A549 (cell line): ENCODE measurements at regions not wholly inside any gene's neighbourhood (a gene's known extent, or its start where the extent isn't known, plus 50 kb on each side); places are given as distances from the start of the nearest gene placed in this dataset.
A peak's percentile ranks its signal among the peaks of the same experiment; 100 is the strongest.

ENCODE experiments used
- ATAC-seq, 2 experiments: fragments of 200-7000 bp in 1 of 2; fragments of >200 bp in 1 of 2; cut with Nextera tagmentation in 1 of 2; cut with Tn5 transposase in 1 of 2; 3 replicates each; pipeline versions ENCODE4 v1.8.0 to v1.9.1; 2018 to 2020; ENCODE audit warnings: mild to moderate bottlenecking in 1 of 2, moderate library complexity in 1 of 2
- CTCF ChIA-PET: fragments of 300-600 bp; sonication (Branson Sonifier 250); formaldehyde crosslinking; extraction: SDS; loops from one replicate; lab custom pipeline; 2021; ENCODE audit warnings: antibody characterized with exemption, inconsistent platforms; lab: Yijun Ruan, JAX
- POLR2A ChIA-PET: fragments of 350-600 bp; formaldehyde crosslinking; extraction: SDS; loops from one replicate; lab custom pipeline; 2021; ENCODE audit warnings: antibody characterized with exemption, inconsistent platforms; lab: Yijun Ruan, JAX
- DNase-seq, 2 experiments: peaks; one replicate each; pipeline versions ENCODE4 v3.0.0 to v3.0.0-alpha.2; 2011 to 2016; ENCODE audit warnings: low read depth in 1 of 2, low spot score in 1 of 2
- FAIRE-seq: peaks from 2 replicates; lab custom pipeline; 2011; peaks lifted over from hg19 to GRCh38; lab: Jason Lieb, UNC
- H3K27ac ChIP-seq, 2 experiments: fragments of >200 bp; sonication (Bioruptor Twin); formaldehyde crosslinking; 3 replicates each; pipeline ENCODE4 v1.5.1; 2016 to 2017
- H3K4me1 ChIP-seq: fragments of >200 bp; sonication (Bioruptor Twin); formaldehyde crosslinking; 3 replicates; pipeline ENCODE4 v1.6.1; 2016
- H3K4me2 ChIP-seq: fragments of >200 bp; sonication (Bioruptor Twin); formaldehyde crosslinking; 3 replicates; pipeline ENCODE4 v1.6.1; 2016
- H3K4me3 ChIP-seq: fragments of >200 bp; sonication (Bioruptor Twin); formaldehyde crosslinking; 3 replicates; pipeline ENCODE4 v1.5.1; 2016
- H3K9me3 ChIP-seq: fragments of >200 bp; sonication (Bioruptor Twin); formaldehyde crosslinking; 3 replicates; pipeline ENCODE4 v1.6.1; 2016
- CBX8 ChIP-seq: fragments of 200-600 bp; sonication (generic); IDR thresholded peaks from 2 replicates; pipeline ENCODE4 v1.6.1; 2016
- CEBPB ChIP-seq, 2 experiments: fragments of >200 bp in 1 of 2; sonication (Bioruptor Twin) in 1 of 2; formaldehyde crosslinking in 1 of 2; IDR thresholded peaks; 2 replicates each; pipeline ENCODE4 v1.6.1; 2012 to 2016
- CHD4 ChIP-seq: fragments of 200-600 bp; sonication (generic); IDR thresholded peaks from 2 replicates; pipeline ENCODE4 v1.6.1; 2016; ENCODE audit warnings: antibody characterized with exemption, mild to moderate bottlenecking, borderline replicate concordance
- CTCF ChIP-seq: fragments of >200 bp; sonication (Bioruptor Twin); formaldehyde crosslinking; IDR thresholded peaks from 3 replicates; pipeline ENCODE4 v1.5.1; 2016
- EHF ChIP-seq: fragments of 250-450 bp; sonication (Bioruptor Pico); IDR thresholded peaks from 2 replicates; pipeline ENCODE4 v1.5.0; 2020; ENCODE audit warnings: mild to moderate bottlenecking
- FOSB ChIP-seq: fragments of 250-450 bp; sonication (Bioruptor Pico); IDR thresholded peaks from 2 replicates; pipeline ENCODE4 v1.5.0; 2020; ENCODE audit warnings: mild to moderate bottlenecking, moderate library complexity
- HMGXB4 ChIP-seq: fragments of 250-450 bp; sonication (Bioruptor Pico); IDR thresholded peaks from 2 replicates; pipeline ENCODE4 v1.5.0; 2021; ENCODE audit warnings: mild to moderate bottlenecking, moderate library complexity, borderline replicate concordance
- MAFK ChIP-seq: fragments of 450-650 bp; IDR thresholded peaks from 2 replicates; pipeline ENCODE4 v1.6.1; 2014; ENCODE audit not compliant: partially characterized antibody
- MAX ChIP-seq: IDR thresholded peaks from 2 replicates; pipeline ENCODE4 v1.6.1; 2012
- MAZ ChIP-seq: fragments of 150-350 bp; IDR thresholded peaks from 2 replicates; pipeline ENCODE4 v1.6.1; 2014; ENCODE audit warnings: antibody characterized with exemption, low read depth, low read length, borderline replicate concordance
- NPAS2 ChIP-seq: fragments of 250-450 bp; sonication (Bioruptor Pico); IDR thresholded peaks from 2 replicates; pipeline ENCODE4 v1.8.0; 2022; ENCODE audit warnings: mild to moderate bottlenecking, moderate library complexity, borderline replicate concordance
- NR3C1 ChIP-seq: fragments of >200 bp; sonication (Bioruptor Twin); formaldehyde crosslinking; IDR thresholded peaks from 3 replicates; pipeline ENCODE4 v1.6.1; 2017
- PHF8 ChIP-seq: fragments of 200-600 bp; sonication (generic); IDR thresholded peaks from 2 replicates; pipeline ENCODE4 v1.6.1; 2016; ENCODE audit warnings: low read depth, mild to moderate bottlenecking, antibody characterized with exemption, moderate library complexity, borderline replicate concordance
- POLR2A ChIP-seq: IDR thresholded peaks from 2 replicates; pipeline ENCODE4 v1.6.1; 2012; ENCODE audit warnings: mild to moderate bottlenecking, low read length
- RAD21 ChIP-seq, 2 experiments: fragments of >200 bp in 1 of 2; sonication (Bioruptor Twin) in 1 of 2; formaldehyde crosslinking in 1 of 2; IDR thresholded peaks in 1 of 2; conservative IDR thresholded peaks in 1 of 2; 2 replicates in 1 of 2; 3 replicates in 1 of 2; pipeline ENCODE4 v1.6.1; 2012 to 2018; ENCODE audit warnings: inconsistent platforms in 1 of 2
- SMC3 ChIP-seq: fragments of >200 bp; sonication (Bioruptor Twin); formaldehyde crosslinking; IDR thresholded peaks from 3 replicates; pipeline ENCODE4 v1.6.1; 2018; ENCODE audit warnings: inconsistent platforms
- SREBF2 ChIP-seq: fragments of 450-650 bp; IDR thresholded peaks from 2 replicates; pipeline ENCODE4 v1.6.1; 2014; ENCODE audit warnings: mild to moderate bottlenecking, moderate library complexity
- USF2 ChIP-seq: fragments of 450-650 bp; IDR thresholded peaks from 2 replicates; pipeline ENCODE4 v1.6.1; 2014; ENCODE audit warnings: antibody characterized with exemption
- ZFP36 ChIP-seq: fragments of 450-650 bp; IDR thresholded peaks from 2 replicates; pipeline ENCODE4 v1.6.1; 2014; ENCODE audit warnings: borderline replicate concordance; ENCODE audit not compliant: partially characterized antibody
- WGBS: methylation state at CpG from one replicate; pipeline ENCODE4 v1.1.6; 2017; ENCODE audit errors: missing lambda C conversion rate; 5-methylcytosine and 5-hydroxymethylcytosine counted together

- FAIRE-seq (peak; percentile 7), DNase-seq (no peak)
- POLR2A ChIA-PET = no interaction called here
- peak overlapping the region; percentile 50 to 80; a peak in 5 of 6 replicates for H3K27ac ChIP-seq
- H3K4me2 ChIP-seq = no peak overlapping the region
- no peaks in the 10 kb centered on the region for H3K9me3 ChIP-seq
- H3K4me3 ChIP-seq = no peak overlapping the region
- 91% methylated on average over 18 of the region's 18 CpGs for WGBS
- TF ChIP-seq ZFP36 (no peak), MAFK (peak; percentile 87)
- TF ChIP-seq, all 56 proteins: peak for 1
- no peak for ATAC-seq
- peaks cover 47% of the 10 kb centered on the region for H3K4me1 ChIP-seq
- CTCF ChIA-PET = interaction anchor here (0.8 to 4.1 kb wide), 13 partner anchors 18 to 1294 kb away, joined by 3 to 20 read pairs (median 4); partner anchors contain the start of gene JAG1
Measured at GRCh38 chr20:11271920-11272594, 598.3 kb upstream of the JAG1 start.

GRCh38 chr20:11274141-11274594 is 600.4 kb upstream of the JAG1 start:
- TF ChIP-seq FOSB (CRISPR knock-in tag) = no peak
- peak; percentile 25; the same call in 1 of the 2 replicates for TF ChIP-seq MAX
- no peak for TF ChIP-seq PHF8
- no peak for TF ChIP-seq USF2
- no peak for TF ChIP-seq NR3C1
- TF ChIP-seq MAZ = no peak
- peak; percentile 99 for TF ChIP-seq SMC3
- TF ChIP-seq HMGXB4 (CRISPR knock-in tag) = no peak
- TF ChIP-seq CTCF = peak; percentile 96
- TF ChIP-seq POLR2A = no peak
- no peak for TF ChIP-seq EHF (CRISPR knock-in tag)
- no peak for TF ChIP-seq CHD4
- peak in 1 of 2 experiments; percentile 62; a peak in 1 of 4 replicates for TF ChIP-seq CEBPB (IDR thresholded peaks at IDR 0.05)
- no peak for TF ChIP-seq CBX8
- peak; percentile 99 to 100 for TF ChIP-seq RAD21 (conservative IDR thresholded peaks at IDR 0.05 in 1 of 2, IDR thresholded peaks at IDR 0.05 in 1 of 2)
- TF ChIP-seq SREBF2 = no peak
- TF ChIP-seq NPAS2 (CRISPR knock-in tag) = no peak

More at GRCh38 chr20:11274141-11274594, 600.4 kb upstream of the JAG1 start:
- Histone ChIP-seq H3K4me3 (no peak overlapping the region), H3K27ac (peak overlapping the region; percentile 62 to 70), H3K9me3 (peaks cover 4% of the 10 kb centered on the region; the same call in 1 of the 3 replicates), H3K4me2 (peak overlapping the region; percentile 1; the same call in 1 of the 3 replicates), H3K4me1 (peaks cover 36% of the 10 kb centered on the region)
- FAIRE-seq (peak; percentile 100), ATAC-seq (peak; percentile 93 to 95), DNase-seq (peak; percentile 86 to 90)
- CTCF ChIA-PET = interaction anchor here (0.7 to 4.1 kb wide), 14 partner anchors 19 to 1296 kb away, joined by 3 to 20 read pairs (median 4); partner anchors contain the start of gene JAG1
- WGBS = 4% methylated on average over 6 of the region's 6 CpGs
- POLR2A ChIA-PET = interaction anchor here (1.9 kb wide), 1 partner anchor 600 kb away, joined by 9 read pairs; the partner anchor contains the start of gene JAG1
